GM18502 (cell line): ENCODE measurements at regions not wholly inside any gene's neighbourhood (a gene's known extent, or its start where the extent isn't known, plus 50 kb on each side); places are given as distances from the start of the nearest gene placed in this dataset.

Experiments
- ATAC-seq: cut with Tn5 transposase; IDR thresholded peaks from one replicate; pipeline ENCODE4 v1.9.1; 2021; ENCODE audit warnings: mild to moderate bottlenecking; ENCODE audit not compliant: unreplicated experiment, poor library complexity

- no peak for ATAC-seq
Measured at GRCh38 chr7:51521694-51522312, 205.2 kb upstream of the COBL start.

GRCh38 chr7:51521054-51521453 lies 204.4 kb upstream of the COBL start:
- no peak for ATAC-seq

GRCh38 chr7:51518646-51519045 lies 202.0 kb upstream of the COBL start:
- no peak for ATAC-seq

GRCh38 chr7:51517187-51517586 lies 200.6 kb upstream of the COBL start:
- no peak for ATAC-seq

GRCh38 chr7:51501620-51502019 lies 185.0 kb upstream of the COBL start:
- ATAC-seq = no peak

- no peak for ATAC-seq
Measured at GRCh38 chr7:51482976-51483375, 166.4 kb upstream of the COBL start.

GRCh38 chr7:51481421-51481820 lies 164.8 kb upstream of the COBL start:
- ATAC-seq = no peak

- no peak for ATAC-seq
Measured at GRCh38 chr7:51477819-51478218, 161.2 kb upstream of the COBL start.

- ATAC-seq = no peak
Measured at GRCh38 chr7:51477323-51477722, 160.7 kb upstream of the COBL start.

GRCh38 chr7:51476026-51476425 lies 159.4 kb upstream of the COBL start:
- no peak for ATAC-seq

GRCh38 chr7:51472873-51473272 lies 156.3 kb upstream of the COBL start:
- no peak for ATAC-seq

GRCh38 chr7:51471981-51472296 lies 155.3 kb upstream of the COBL start:
- no peak for ATAC-seq

GRCh38 chr7:51471210-51471980 lies 154.8 kb upstream of the COBL start:
- ATAC-seq = no peak

GRCh38 chr7:51467384-51468017 lies 150.9 kb upstream of the COBL start:
- ATAC-seq = no peak

- ATAC-seq = no peak
Measured at GRCh38 chr7:51459809-51460208, 143.2 kb upstream of the COBL start.

- ATAC-seq = no peak
Measured at GRCh38 chr7:51458693-51459092, 142.1 kb upstream of the COBL start.

- no peak for ATAC-seq
Measured at GRCh38 chr7:51457079-51457478, 140.5 kb upstream of the COBL start.

- no peak for ATAC-seq
Measured at GRCh38 chr7:51456431-51457060, 139.9 kb upstream of the COBL start.

- no peak for ATAC-seq
Measured at GRCh38 chr7:51455948-51456347, 139.3 kb upstream of the COBL start.

- ATAC-seq = no peak
Measured at GRCh38 chr7:51455513-51455912, 138.9 kb upstream of the COBL start.

GRCh38 chr7:51455086-51455485 lies 138.5 kb upstream of the COBL start:
- no peak for ATAC-seq
